SK-N-SH (cell line): ENCODE measurements at regions not wholly inside any gene's neighbourhood (a gene's known extent, or its start where the extent isn't known, plus 50 kb on each side); places are given as distances from the start of the nearest gene placed in this dataset.

Source experiments
- CTCF ChIA-PET: fragments of 300-600, 350-600 bp; formaldehyde crosslinking; extraction: SDS; loops from one replicate; lab custom pipeline; 2021; lab: Yijun Ruan, JAX
- POLR2A ChIA-PET: fragments of 350-600 bp; sonication (Branson Sonifier 250); formaldehyde crosslinking; extraction: SDS; loops from one replicate; lab custom pipeline; 2020; ENCODE audit warnings: antibody characterized with exemption, inconsistent platforms; lab: Yijun Ruan, JAX
- DNase-seq: peaks from one replicate; pipeline ENCODE4 v3.0.0; 2012
- H2AFZ ChIP-seq: fragments of 200-600 bp; sonication (generic); 2 replicates; pipeline ENCODE4 v1.8.1; 2016; ENCODE audit warnings: antibody characterized with exemption, mild to moderate bottlenecking, low read depth
- H3F3A ChIP-seq: fragments of 200-600 bp; sonication (generic); replicated peaks from 2 replicates; pipeline ENCODE3; 2016; ENCODE audit warnings: antibody characterized with exemption, mild to moderate bottlenecking; ENCODE audit not compliant: insufficient read depth
- H3K27ac ChIP-seq, 2 experiments: fragments of 200-500 bp in 1 of 2; fragments of 200-600 bp in 1 of 2; sonication (Bioruptor generic) in 1 of 2; sonication (generic), shearing (Covaris generic) in 1 of 2; 2 replicates each; pipeline versions ENCODE4 v1.5.1 to v1.6.1; 2014 to 2016; ENCODE audit warnings: low read depth in 2 of 2, inconsistent platforms in 1 of 2, low read length in 1 of 2, mild to moderate bottlenecking in 1 of 2, mixed read lengths in 1 of 2
- H3K27me3 ChIP-seq: fragments of 200-600 bp; sonication (generic), shearing (Covaris generic); 2 replicates; pipeline ENCODE4 v1.6.1; 2016; ENCODE audit warnings: mixed run types; ENCODE audit not compliant: insufficient read depth
- H3K36me3 ChIP-seq, 2 experiments: fragments of 200-500 bp in 1 of 2; fragments of 200-600 bp in 1 of 2; sonication (Bioruptor generic) in 1 of 2; sonication (generic) in 1 of 2; replicated peaks in 1 of 2; 2 replicates each; pipeline versions ENCODE3 to v1.5.1; 2014 to 2016; ENCODE audit warnings: low read length in 1 of 2, mild to moderate bottlenecking in 1 of 2; ENCODE audit not compliant: insufficient read depth in 2 of 2, control insufficient read depth in 1 of 2
- H3K4me1 ChIP-seq, 2 experiments: fragments of 200-500 bp in 1 of 2; fragments of 200-600 bp in 1 of 2; sonication (Bioruptor generic) in 1 of 2; sonication (generic), shearing (Covaris generic) in 1 of 2; 2 replicates each; pipeline versions ENCODE4 v1.5.1 to v1.6.1; 2014 to 2016; ENCODE audit warnings: low read depth in 1 of 2, low read length in 1 of 2, mixed run types in 1 of 2; ENCODE audit not compliant: insufficient read depth in 2 of 2, control insufficient read depth in 1 of 2
- H3K4me2 ChIP-seq: fragments of 200-600 bp; sonication (generic), shearing (Covaris generic); 2 replicates; pipeline ENCODE4 v1.6.1; 2017; ENCODE audit warnings: mixed run types
- H3K4me3 ChIP-seq, 2 experiments: fragments of 200-500 bp in 1 of 2; fragments of 200-600 bp in 1 of 2; sonication (Bioruptor generic) in 1 of 2; sonication (generic), shearing (Covaris generic) in 1 of 2; 2 replicates each; pipeline versions ENCODE4 v1.5.1 to v1.8.1; 2014 to 2016; ENCODE audit warnings: low read depth in 2 of 2, inconsistent platforms in 1 of 2, low read length in 1 of 2, mild to moderate bottlenecking in 1 of 2, mixed read lengths in 1 of 2, moderate library complexity in 1 of 2
- H3K79me2 ChIP-seq: fragments of 200-600 bp; sonication (generic); 2 replicates; pipeline ENCODE4 v1.8.1; 2017; ENCODE audit warnings: mild to moderate bottlenecking; ENCODE audit not compliant: insufficient read depth
- H3K9ac ChIP-seq: fragments of 200-600 bp; sonication (generic); 2 replicates; pipeline ENCODE4 v1.6.1; 2017; ENCODE audit warnings: mixed run types
- H3K9me2 ChIP-seq: fragments of 200-600 bp; sonication (generic); 2 replicates; pipeline ENCODE4 v1.6.1; 2017; ENCODE audit warnings: mixed run types
- H3K9me3 ChIP-seq: fragments of 200-600 bp; sonication (generic); 2 replicates; pipeline ENCODE4 v1.6.1; 2017; ENCODE audit warnings: mixed run types, mild to moderate bottlenecking, moderate library complexity
- H4K20me1 ChIP-seq: fragments of 200-600 bp; sonication (generic); 2 replicates; pipeline ENCODE4 v1.6.1; 2017; ENCODE audit warnings: mild to moderate bottlenecking, mixed run types; ENCODE audit not compliant: insufficient read depth
- CHD2 ChIP-seq: fragments of 150-350 bp; IDR thresholded peaks from 2 replicates; pipeline ENCODE4 v1.6.1; 2018; ENCODE audit warnings: low read length; ENCODE audit not compliant: partially characterized antibody
- ELF1 ChIP-seq: IDR thresholded peaks from 2 replicates; pipeline ENCODE4 v1.4.0; 2012
- EP300 ChIP-seq, 2 experiments: IDR thresholded peaks; 2 replicates each; pipeline versions ENCODE4 v1.4.0 to v1.6.1; 2012; ENCODE audit warnings: borderline replicate concordance in 1 of 2, low read depth in 1 of 2, low read length in 1 of 2
- EZH2phosphoT487 ChIP-seq: fragments of 200-600 bp; sonication (generic); IDR thresholded peaks from 2 replicates; pipeline ENCODE4 v1.6.1; 2017; ENCODE audit warnings: low read depth, mixed run types, mild to moderate bottlenecking, antibody characterized with exemption, moderate library complexity, borderline replicate concordance
- FOSL2 ChIP-seq: IDR thresholded peaks from 2 replicates; pipeline ENCODE4 v1.4.0; 2012; ENCODE audit warnings: low read depth, mild to moderate bottlenecking, moderate library complexity, borderline replicate concordance
- FOXJ3 ChIP-seq: sonication (generic); formaldehyde crosslinking; IDR thresholded peaks from 2 replicates; pipeline ENCODE4 v1.5.1; 2020; ENCODE audit warnings: mild to moderate bottlenecking, missing genetic modification reagents
- FOXM1 ChIP-seq: IDR thresholded peaks from 2 replicates; pipeline ENCODE4 v1.4.0; 2012; ENCODE audit warnings: low read depth, mild to moderate bottlenecking
- GABPA ChIP-seq: IDR thresholded peaks from 2 replicates; pipeline ENCODE4 v1.4.0; 2012; ENCODE audit warnings: low read depth, mild to moderate bottlenecking
- JUND ChIP-seq: IDR thresholded peaks from 2 replicates; pipeline ENCODE4 v1.4.0; 2012
- MXI1 ChIP-seq: IDR thresholded peaks from 2 replicates; pipeline ENCODE4 v1.6.1; 2012; ENCODE audit warnings: mild to moderate bottlenecking, low read depth, low read length, improper control_type of control experiment
- NRF1 ChIP-seq: IDR thresholded peaks from 2 replicates; pipeline ENCODE4 v1.6.1; 2012; ENCODE audit warnings: low read depth, mild to moderate bottlenecking, low read length
- RCOR1 ChIP-seq: fragments of 150-350 bp; IDR thresholded peaks from 2 replicates; pipeline ENCODE4 v1.6.1; 2017; ENCODE audit warnings: antibody characterized with exemption, low read length
- RXRA ChIP-seq: IDR thresholded peaks from 2 replicates; pipeline ENCODE4 v1.4.0; 2012; ENCODE audit warnings: low read depth, mild to moderate bottlenecking, borderline replicate concordance
- SIN3A ChIP-seq: IDR thresholded peaks from 2 replicates; pipeline ENCODE4 v1.6.1; 2012; ENCODE audit warnings: low read depth, mild to moderate bottlenecking, low read length, moderate library complexity, borderline replicate concordance
- SMC3 ChIP-seq: IDR thresholded peaks from 2 replicates; pipeline ENCODE4 v1.6.1; 2012; ENCODE audit warnings: low read depth, low read length, improper control_type of control experiment
- TAF1 ChIP-seq: IDR thresholded peaks from 2 replicates; pipeline ENCODE4 v1.6.1; 2012; ENCODE audit warnings: low read depth, mild to moderate bottlenecking, low read length, moderate library complexity, borderline replicate concordance
- TCF12 ChIP-seq: IDR thresholded peaks from 2 replicates; pipeline ENCODE4 v1.4.0; 2012
- TEAD4 ChIP-seq: IDR thresholded peaks from 2 replicates; pipeline ENCODE4 v1.4.0; 2012; ENCODE audit warnings: mild to moderate bottlenecking, borderline replicate concordance; ENCODE audit not compliant: insufficient read depth
- USF1 ChIP-seq: IDR thresholded peaks from 2 replicates; pipeline ENCODE4 v1.4.0; 2012; ENCODE audit warnings: low read depth, borderline replicate concordance
- ZBTB33 ChIP-seq: IDR thresholded peaks from 2 replicates; pipeline ENCODE4 v1.4.0; 2012; ENCODE audit warnings: low read depth, borderline replicate concordance
- WGBS: methylation state at CpG from one replicate; pipeline ENCODE4 v1.1.6; 2017; ENCODE audit warnings: low lambda C conversion rate; 5-methylcytosine and 5-hydroxymethylcytosine counted together

GRCh38 chr22:49112176-49112575 lies 715.5 kb downstream of the BRD1 start:
- Histone ChIP-seq H3F3A (no peaks in the 10 kb centered on the region), H2AFZ (no peak overlapping the region), H3K9me3 (no peaks in the 10 kb centered on the region), H3K79me2 (no peaks in the 10 kb centered on the region), H3K27ac (no peak overlapping the region), H3K4me3 (no peak overlapping the region), H3K36me3 (no peaks in the 10 kb centered on the region), H3K27me3 (no peaks in the 10 kb centered on the region; the same call in 1 of the 2 replicates), H3K4me1 (peaks cover 0 to 6% of the 10 kb centered on the region in 2 experiments; a peak in 1 of 4 replicates), H3K4me2 (no peak overlapping the region), H4K20me1 (no peaks in the 10 kb centered on the region), H3K9ac (no peak overlapping the region), H3K9me2 (no peaks in the 10 kb centered on the region)
- ChIA-PET POLR2A (no interaction called here), CTCF (no interaction called here)
- TF ChIP-seq RXRA (no peak), ZBTB33 (no peak), CHD2 (no peak), MXI1 (no peak), GABPA (no peak), RCOR1 (no peak), TCF12 (no peak), FOXJ3 (no peak), EP300 (IDR thresholded peaks at IDR 0.05; ENCODE audit: borderline replicate concordance in 1 of 2, low read depth in 1 of 2, low read length in 1 of 2) (no peak), NRF1 (no peak), EZH2phosphoT487 (no peak), SIN3A (no peak), FOSL2 (no peak), TEAD4 (no peak), USF1 (no peak)
- no peak for DNase-seq
- 55% methylated on average over 15 of the region's 15 CpGs for WGBS

- DNase-seq: no peak
- no peaks in the 10 kb centered on the region; the same call in 1 of the 2 replicates for H3K27me3 ChIP-seq
- H3K79me2 ChIP-seq: no peaks in the 10 kb centered on the region
- H2AFZ ChIP-seq: no peak overlapping the region
- no peak overlapping the region for H3K4me3 ChIP-seq
- no peak for TF ChIP-seq FOXM1
- TF ChIP-seq JUND: no peak
- TF ChIP-seq TAF1: no peak
- no peak for TF ChIP-seq FOXJ3
- no peak for TF ChIP-seq SMC3
- no peak for TF ChIP-seq EP300 (IDR thresholded peaks at IDR 0.05; ENCODE audit: borderline replicate concordance in 1 of 2, low read depth in 1 of 2, low read length in 1 of 2)
- no peak for TF ChIP-seq ELF1
- no peaks in the 10 kb centered on the region for H3F3A ChIP-seq
- H3K4me1 ChIP-seq: peaks cover 0 to 6% of the 10 kb centered on the region in 2 experiments; a peak in 1 of 4 replicates
- no peaks in the 10 kb centered on the region for H3K36me3 ChIP-seq
- ChIA-PET POLR2A (no interaction called here), CTCF (no interaction called here)
- no peaks in the 10 kb centered on the region for H3K9me3 ChIP-seq
- no peaks in the 10 kb centered on the region for H4K20me1 ChIP-seq
- no peak overlapping the region for H3K27ac ChIP-seq
- H3K9ac ChIP-seq: no peak overlapping the region
- WGBS: 51% methylated on average over 12 of the region's 15 CpGs
- H3K9me2 ChIP-seq: no peaks in the 10 kb centered on the region
- H3K4me2 ChIP-seq: no peak overlapping the region
Observed at GRCh38 chr22:49111085-49111484, 716.6 kb downstream of the BRD1 start.
